GM23338 (cell line): ENCODE measurements at regions not wholly inside any gene's neighbourhood (a gene's known extent, or its start where the extent isn't known, plus 50 kb on each side); places are given as distances from the start of the nearest gene placed in this dataset.

ENCODE experiments used
- ATAC-seq: fragments of 200-7000 bp; cut with Tn5 transposase; 3 replicates; pipeline ENCODE4 v1.9.1; 2020
- DNase-seq: peaks from one replicate; pipeline ENCODE4 v3.0.0-alpha.2; 2015; ENCODE audit warnings: low spot score
- H2AFZ ChIP-seq: fragments of 200-600 bp; sonication (generic); 2 replicates; pipeline ENCODE4 v1.8.0; 2016; ENCODE audit warnings: antibody characterized with exemption, mild to moderate bottlenecking, moderate library complexity
- H3F3A ChIP-seq: fragments of 200-600 bp; sonication (generic); replicated peaks from 2 replicates; pipeline ENCODE4 v1.8.0; 2017; ENCODE audit warnings: antibody characterized with exemption, mixed run types, low read depth
- H3K27ac ChIP-seq: fragments of 200-600 bp; sonication (generic); 2 replicates; pipeline ENCODE4 v1.6.1; 2016; ENCODE audit warnings: low read depth
- H3K27me3 ChIP-seq: fragments of 200-600 bp; sonication (generic); 2 replicates; pipeline ENCODE4 v1.8.0; 2016; ENCODE audit warnings: mild to moderate bottlenecking, mixed run types, moderate library complexity; ENCODE audit not compliant: insufficient read depth
- H3K36me3 ChIP-seq: fragments of 200-600 bp; sonication (generic); 2 replicates; pipeline ENCODE4 v1.8.0; 2016; ENCODE audit warnings: mild to moderate bottlenecking; ENCODE audit not compliant: insufficient read depth
- H3K4me1 ChIP-seq: fragments of 200-600 bp; sonication (generic); 2 replicates; pipeline ENCODE4 v1.8.0; 2016; ENCODE audit warnings: mild to moderate bottlenecking, moderate library complexity; ENCODE audit not compliant: insufficient read depth
- H3K4me2 ChIP-seq: fragments of 200-600 bp; sonication (generic); 2 replicates; pipeline ENCODE4 v1.7.1; 2017; ENCODE audit warnings: mixed run types
- H3K4me3 ChIP-seq: fragments of 200-600 bp; sonication (generic); 2 replicates; pipeline ENCODE4 v1.6.1; 2016; ENCODE audit warnings: mixed run types
- H3K79me2 ChIP-seq: fragments of 200-600 bp; sonication (generic); replicated peaks from 2 replicates; pipeline ENCODE4 v1.8.0; 2017; ENCODE audit warnings: mild to moderate bottlenecking; ENCODE audit not compliant: insufficient read depth
- H3K9me2 ChIP-seq: fragments of 200-600 bp; sonication (generic); 2 replicates; pipeline ENCODE4 v1.8.0; 2017; ENCODE audit not compliant: insufficient read depth
- H4K20me1 ChIP-seq: fragments of 200-600 bp; sonication (generic); replicated peaks from 2 replicates; pipeline ENCODE4 v1.8.0; 2017; ENCODE audit warnings: mild to moderate bottlenecking; ENCODE audit not compliant: insufficient read depth
- H3K27ac Mint-ChIP-seq: 2 replicates; pipeline ENCODE4 v1.8.0; 2020; ENCODE audit warnings: inconsistent platforms, mild to moderate bottlenecking, moderate library complexity, mixed read lengths
- H3K27me3 Mint-ChIP-seq: 3 replicates; pipeline ENCODE4 v1.8.0; 2022; ENCODE audit warnings: low read depth, mild to moderate bottlenecking, moderate library complexity, mixed read lengths, inconsistent platforms; ENCODE audit not compliant: insufficient read depth, poor library complexity
- H3K36me3 Mint-ChIP-seq: 3 replicates; pipeline ENCODE4 v1.8.0; 2021; ENCODE audit warnings: low read depth, mild to moderate bottlenecking, inconsistent platforms, moderate library complexity, mixed read lengths
- H3K4me1 Mint-ChIP-seq: 3 replicates; pipeline ENCODE4 v1.8.0; 2020; ENCODE audit warnings: mild to moderate bottlenecking, inconsistent platforms, mixed read lengths
- H3K4me3 Mint-ChIP-seq: 3 replicates; pipeline ENCODE4 v1.8.0; 2021; ENCODE audit warnings: moderate library complexity, mild to moderate bottlenecking, inconsistent platforms, mixed read lengths
- H3K9me3 Mint-ChIP-seq: 3 replicates; pipeline ENCODE4 v1.8.0; 2020; ENCODE audit warnings: moderate library complexity, mild to moderate bottlenecking, inconsistent platforms, mixed read lengths
- CREB1 ChIP-seq: fragments of 250-450 bp; sonication (Bioruptor Pico); IDR thresholded peaks from 2 replicates; pipeline ENCODE4 v1.5.0; 2020; ENCODE audit warnings: low read depth, mild to moderate bottlenecking, moderate library complexity
- ETS1 ChIP-seq: IDR thresholded peaks from 2 replicates; pipeline ENCODE4 v1.6.1; 2016; ENCODE audit warnings: antibody characterized with exemption
- EZH2 ChIP-seq: fragments of 200-600 bp; sonication (generic); IDR thresholded peaks from one replicate; pipeline ENCODE4 v1.8.0; 2017; ENCODE audit warnings: antibody characterized with exemption, mild to moderate bottlenecking, low read depth; ENCODE audit not compliant: unreplicated experiment
- EZH2phosphoT487 ChIP-seq: fragments of 200-600 bp; sonication (generic); IDR thresholded peaks from one replicate; pipeline ENCODE4 v1.8.1; 2018; ENCODE audit warnings: antibody characterized with exemption; ENCODE audit not compliant: unreplicated experiment
- JUNB ChIP-seq: IDR thresholded peaks from one replicate; pipeline ENCODE4 v1.6.1; 2016; ENCODE audit warnings: antibody characterized with exemption; ENCODE audit not compliant: unreplicated experiment
- NANOG ChIP-seq: IDR thresholded peaks from 2 replicates; pipeline ENCODE4 v1.6.1; 2016; ENCODE audit warnings: antibody characterized with exemption, borderline replicate concordance
- POLR2AphosphoS5 ChIP-seq: IDR thresholded peaks from 2 replicates; pipeline ENCODE4 v1.6.1; 2016; ENCODE audit warnings: antibody characterized with exemption, low read depth
- STAT1 ChIP-seq: IDR thresholded peaks from one replicate; pipeline ENCODE4 v1.6.1; 2016; ENCODE audit warnings: antibody characterized with exemption; ENCODE audit not compliant: unreplicated experiment
- ZNF114 ChIP-seq: fragments of 250-450 bp; sonication (Bioruptor Pico); IDR thresholded peaks from 2 replicates; pipeline ENCODE4 v1.5.0; 2020; ENCODE audit warnings: mild to moderate bottlenecking, moderate library complexity
- ZNF331 ChIP-seq: fragments of 250-450 bp; sonication (Bioruptor Pico); IDR thresholded peaks from 2 replicates; pipeline ENCODE4 v1.5.0; 2020; ENCODE audit warnings: low read depth, mild to moderate bottlenecking, moderate library complexity
- ZNF462 ChIP-seq: fragments of 250-450 bp; sonication (Bioruptor Pico); IDR thresholded peaks from 2 replicates; pipeline ENCODE4 v1.5.0; 2020; ENCODE audit warnings: mild to moderate bottlenecking, moderate library complexity
- TF ChIP-seq, protein P1 (sequence below), 2 experiments: fragments of 200-600 bp in 1 of 2; sonication (generic) in 1 of 2; conservative IDR thresholded peaks; 2 replicates each; pipeline versions ENCODE4 v1.5.1 to v1.6.1; 2016 to 2017; ENCODE audit warnings: antibody characterized with exemption in 2 of 2, low read depth in 2 of 2, mild to moderate bottlenecking in 2 of 2, moderate library complexity in 1 of 2
- TF ChIP-seq, protein P2 (sequence below): IDR thresholded peaks from one replicate; pipeline ENCODE4 v1.6.1; 2018; ENCODE audit warnings: antibody characterized with exemption; ENCODE audit not compliant: unreplicated experiment

DNA sequence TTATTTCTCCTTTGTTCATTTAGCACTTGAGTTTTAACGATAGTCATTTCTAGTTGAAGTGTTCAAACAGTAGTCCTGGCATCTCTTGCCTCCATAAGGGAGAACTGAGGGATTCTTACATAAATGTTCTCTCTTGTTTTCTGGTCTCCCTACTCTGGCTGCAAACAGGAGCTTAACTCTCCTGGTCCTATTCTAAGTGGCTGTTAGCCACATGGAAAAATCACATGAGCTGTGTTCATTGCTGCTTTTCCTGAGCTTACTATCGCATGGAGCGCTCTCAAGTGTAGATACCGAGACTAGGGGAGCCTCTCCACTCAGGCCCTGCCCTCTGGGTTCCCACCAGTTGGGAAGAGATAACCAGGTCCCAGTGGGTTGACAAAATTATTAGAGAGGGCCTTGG, 403.1 kb upstream of the TPM1 start:
- Histone ChIP-seq H2AFZ (no peak overlapping the region), H3K27me3 (no peaks in the 10 kb centered on the region), H3K27ac (no peak overlapping the region), H4K20me1 (no peaks in the 10 kb centered on the region), H3K4me3 (no peak overlapping the region), H3K36me3 (no peaks in the 10 kb centered on the region), H3K79me2 (0 out of 2 replicates have a peak, but pooled peaks cover 3% of the 10 kb centered on the region), H3K4me2 (no peak overlapping the region), H3K9me2 (peaks cover 3% of the 10 kb centered on the region; the same call in 1 of the 2 replicates), H3F3A (no peaks in the 10 kb centered on the region), H3K4me1 (peaks cover 13% of the 10 kb centered on the region)
- H3K9me3 Mint-ChIP-seq: no peaks in the 10 kb centered on the region
- no peak overlapping the region for H3K4me3 Mint-ChIP-seq
- DNase-seq (no peak), ATAC-seq (no peak)
- no peaks in the 10 kb centered on the region for H3K36me3 Mint-ChIP-seq
- peaks cover 10% of the 10 kb centered on the region for H3K27me3 Mint-ChIP-seq
- H3K4me1 Mint-ChIP-seq: peaks cover 18% of the 10 kb centered on the region
- no peak for TF ChIP-seq EZH2
- no peak for TF ChIP-seq POLR2AphosphoS5
- TF ChIP-seq, protein P1, sequence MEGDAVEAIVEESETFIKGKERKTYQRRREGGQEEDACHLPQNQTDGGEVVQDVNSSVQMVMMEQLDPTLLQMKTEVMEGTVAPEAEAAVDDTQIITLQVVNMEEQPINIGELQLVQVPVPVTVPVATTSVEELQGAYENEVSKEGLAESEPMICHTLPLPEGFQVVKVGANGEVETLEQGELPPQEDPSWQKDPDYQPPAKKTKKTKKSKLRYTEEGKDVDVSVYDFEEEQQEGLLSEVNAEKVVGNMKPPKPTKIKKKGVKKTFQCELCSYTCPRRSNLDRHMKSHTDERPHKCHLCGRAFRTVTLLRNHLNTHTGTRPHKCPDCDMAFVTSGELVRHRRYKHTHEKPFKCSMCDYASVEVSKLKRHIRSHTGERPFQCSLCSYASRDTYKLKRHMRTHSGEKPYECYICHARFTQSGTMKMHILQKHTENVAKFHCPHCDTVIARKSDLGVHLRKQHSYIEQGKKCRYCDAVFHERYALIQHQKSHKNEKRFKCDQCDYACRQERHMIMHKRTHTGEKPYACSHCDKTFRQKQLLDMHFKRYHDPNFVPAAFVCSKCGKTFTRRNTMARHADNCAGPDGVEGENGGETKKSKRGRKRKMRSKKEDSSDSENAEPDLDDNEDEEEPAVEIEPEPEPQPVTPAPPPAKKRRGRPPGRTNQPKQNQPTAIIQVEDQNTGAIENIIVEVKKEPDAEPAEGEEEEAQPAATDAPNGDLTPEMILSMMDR (conservative IDR thresholded peaks at IDR 0.05; ENCODE audit: low read depth in 2 of 2): no peak
- no peak for TF ChIP-seq ZNF462 (CRISPR knock-in tag)
- TF ChIP-seq ETS1: no peak
- TF ChIP-seq ZNF331 (CRISPR knock-in tag): no peak
- no peak for TF ChIP-seq EZH2phosphoT487
- no peak for TF ChIP-seq NANOG
- TF ChIP-seq CREB1 (CRISPR knock-in tag): no peak
- no peak for TF ChIP-seq ZNF114 (CRISPR knock-in tag)
- TF ChIP-seq JUNB: no peak
- TF ChIP-seq, protein P2, sequence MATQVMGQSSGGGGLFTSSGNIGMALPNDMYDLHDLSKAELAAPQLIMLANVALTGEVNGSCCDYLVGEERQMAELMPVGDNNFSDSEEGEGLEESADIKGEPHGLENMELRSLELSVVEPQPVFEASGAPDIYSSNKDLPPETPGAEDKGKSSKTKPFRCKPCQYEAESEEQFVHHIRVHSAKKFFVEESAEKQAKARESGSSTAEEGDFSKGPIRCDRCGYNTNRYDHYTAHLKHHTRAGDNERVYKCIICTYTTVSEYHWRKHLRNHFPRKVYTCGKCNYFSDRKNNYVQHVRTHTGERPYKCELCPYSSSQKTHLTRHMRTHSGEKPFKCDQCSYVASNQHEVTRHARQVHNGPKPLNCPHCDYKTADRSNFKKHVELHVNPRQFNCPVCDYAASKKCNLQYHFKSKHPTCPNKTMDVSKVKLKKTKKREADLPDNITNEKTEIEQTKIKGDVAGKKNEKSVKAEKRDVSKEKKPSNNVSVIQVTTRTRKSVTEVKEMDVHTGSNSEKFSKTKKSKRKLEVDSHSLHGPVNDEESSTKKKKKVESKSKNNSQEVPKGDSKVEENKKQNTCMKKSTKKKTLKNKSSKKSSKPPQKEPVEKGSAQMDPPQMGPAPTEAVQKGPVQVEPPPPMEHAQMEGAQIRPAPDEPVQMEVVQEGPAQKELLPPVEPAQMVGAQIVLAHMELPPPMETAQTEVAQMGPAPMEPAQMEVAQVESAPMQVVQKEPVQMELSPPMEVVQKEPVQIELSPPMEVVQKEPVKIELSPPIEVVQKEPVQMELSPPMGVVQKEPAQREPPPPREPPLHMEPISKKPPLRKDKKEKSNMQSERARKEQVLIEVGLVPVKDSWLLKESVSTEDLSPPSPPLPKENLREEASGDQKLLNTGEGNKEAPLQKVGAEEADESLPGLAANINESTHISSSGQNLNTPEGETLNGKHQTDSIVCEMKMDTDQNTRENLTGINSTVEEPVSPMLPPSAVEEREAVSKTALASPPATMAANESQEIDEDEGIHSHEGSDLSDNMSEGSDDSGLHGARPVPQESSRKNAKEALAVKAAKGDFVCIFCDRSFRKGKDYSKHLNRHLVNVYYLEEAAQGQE: no peak
- no peak for TF ChIP-seq STAT1
- H3K27ac Mint-ChIP-seq: no peak overlapping the region
